ENCODE measurements at regions not wholly inside any gene's neighbourhood (a gene's known extent, or its start where the extent isn't known, plus 50 kb on each side); places are given as distances from the start of the nearest gene placed in this dataset.

GRCh38 chr10:107443326-107443725 is 278.8 kb upstream of the SORCS1 start:
- TF ChIP-seq CTCF (IDR thresholded peaks at IDR 0.05) (no peak), ZNF232 (CRISPR knock-in tag; IDR thresholded peaks at IDR 0.05) (no peak), USF2 (CRISPR knock-in tag; IDR thresholded peaks at IDR 0.05) (no peak), ZNF317 (CRISPR knock-in tag; IDR thresholded peaks at IDR 0.05; ENCODE audit: borderline replicate concordance, low read depth) (no peak), ESRRA (CRISPR knock-in tag; IDR thresholded peaks at IDR 0.05; ENCODE audit: borderline replicate concordance) (no peak), ZNF263 (CRISPR knock-in tag; IDR thresholded peaks at IDR 0.05; ENCODE audit: low read depth) (no peak)

All from WTC11 (cell line).